GM18507 (cell line): ENCODE measurements at regions not wholly inside any gene's neighbourhood (a gene's known extent, or its start where the extent isn't known, plus 50 kb on each side); places are given as distances from the start of the nearest gene placed in this dataset.
"Not testable (repeated sequence)": the region's sequence is repeated elsewhere in the genome, so short reads cannot be mapped to it uniquely, and the experiment has no call there.

ENCODE experiments used
- DNase-seq: peaks from one replicate; pipeline ENCODE4 v3.0.0; 2011; ENCODE audit warnings: low read depth; ENCODE audit not compliant: insufficient read length; ENCODE audit errors: extremely low spot score
- FAIRE-seq: peaks from 2 replicates; lab custom pipeline; 2011; peaks lifted over from hg19 to GRCh38; lab: Jason Lieb, UNC

GRCh38 chr2:111602259-111602658, 281.7 kb downstream of the ANAPC1 start:
- not testable (repeated sequence) for DNase-seq, FAIRE-seq

- FAIRE-seq: peak; percentile 48
- DNase-seq: not testable (repeated sequence)
Observed at GRCh38 chr2:111605798-111606197, 278.2 kb downstream of the ANAPC1 start.

GRCh38 chr2:111606632-111607031, 277.4 kb downstream of the ANAPC1 start:
- not testable (repeated sequence) for FAIRE-seq, DNase-seq

- not testable (repeated sequence) for FAIRE-seq, DNase-seq
Observed at GRCh38 chr2:111609146-111609844, 274.7 kb downstream of the ANAPC1 start.

- FAIRE-seq, DNase-seq: not testable (repeated sequence)
Observed at GRCh38 chr2:111610035-111610434, 274.0 kb downstream of the ANAPC1 start.

- FAIRE-seq: no peak
- DNase-seq: no peak
Observed at GRCh38 chr2:111616651-111617218, 267.3 kb downstream of the ANAPC1 start.

- FAIRE-seq (no peak), DNase-seq (no peak)
Observed at GRCh38 chr2:111617299-111618225, 266.4 kb downstream of the ANAPC1 start.

- DNase-seq: no peak
- FAIRE-seq: no peak
Observed at GRCh38 chr2:111618226-111618977, 265.6 kb downstream of the ANAPC1 start.

GRCh38 chr2:111618978-111619902, 264.8 kb downstream of the ANAPC1 start:
- FAIRE-seq (no peak), DNase-seq (no peak)

GRCh38 chr2:111620281-111620680, 263.7 kb downstream of the ANAPC1 start:
- FAIRE-seq (no peak), DNase-seq (no peak)

- no peak for DNase-seq
- no peak for FAIRE-seq
Observed at GRCh38 chr2:111622859-111623258, 261.1 kb downstream of the ANAPC1 start.

GRCh38 chr2:111623380-111623779, 260.6 kb downstream of the ANAPC1 start:
- no peak for FAIRE-seq

GRCh38 chr2:111624411-111625156, 259.4 kb downstream of the ANAPC1 start:
- no peak for FAIRE-seq
- no peak for DNase-seq

More at GRCh38 chr2:111623380-111623779, 260.6 kb downstream of the ANAPC1 start:
- no peak for DNase-seq

- not testable (repeated sequence) for FAIRE-seq
Observed at GRCh38 chr2:111625157-111625537, 258.8 kb downstream of the ANAPC1 start.

GRCh38 chr2:111626037-111626864, 257.7 kb downstream of the ANAPC1 start:
- FAIRE-seq (no peak), DNase-seq (no peak)

More at GRCh38 chr2:111625157-111625537, 258.8 kb downstream of the ANAPC1 start:
- not testable (repeated sequence) for DNase-seq

- DNase-seq (no peak), FAIRE-seq (no peak)
Observed at GRCh38 chr2:111626865-111627163, 257.2 kb downstream of the ANAPC1 start.

GRCh38 chr2:111627256-111627655, 256.7 kb downstream of the ANAPC1 start:
- FAIRE-seq (no peak), DNase-seq (no peak)
